HG03565 (cell line): ENCODE measurements at regions not wholly inside any gene's neighbourhood (a gene's known extent, or its start where the extent isn't known, plus 50 kb on each side); places are given as distances from the start of the nearest gene placed in this dataset.
"Not testable (repeated sequence)": the region's sequence is repeated elsewhere in the genome, so short reads cannot be mapped to it uniquely, and the experiment has no call there.

ENCODE experiments used
- ATAC-seq: cut with Tn5 transposase; IDR thresholded peaks from one replicate; pipeline ENCODE4 v1.9.1; 2021; ENCODE audit warnings: mild to moderate bottlenecking, moderate library complexity; ENCODE audit not compliant: unreplicated experiment

DNA sequence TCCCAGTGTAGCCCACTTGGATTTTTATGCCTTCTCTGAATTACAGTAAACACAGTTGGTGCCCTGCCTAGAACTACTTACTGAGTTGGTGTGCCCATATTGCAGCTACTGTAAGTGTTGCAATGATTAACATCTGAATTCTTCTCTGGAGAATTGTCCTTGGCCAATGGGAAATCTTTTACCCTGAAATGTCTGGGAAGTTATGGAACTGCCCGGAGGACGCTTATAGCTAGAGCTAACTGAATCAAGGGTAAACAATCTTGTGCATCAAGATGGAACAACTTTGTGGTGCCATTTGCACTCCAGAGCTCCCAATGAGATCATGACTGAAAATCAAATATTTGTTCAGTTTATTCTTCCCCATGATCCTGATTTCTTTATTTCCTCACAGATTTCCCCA lies 246.7 kb upstream of the CBLB start:
- ATAC-seq: no peak

GRCh38 chr3:106116733-106117489 lies 248.1 kb upstream of the CBLB start:
- no peak for ATAC-seq

DNA sequence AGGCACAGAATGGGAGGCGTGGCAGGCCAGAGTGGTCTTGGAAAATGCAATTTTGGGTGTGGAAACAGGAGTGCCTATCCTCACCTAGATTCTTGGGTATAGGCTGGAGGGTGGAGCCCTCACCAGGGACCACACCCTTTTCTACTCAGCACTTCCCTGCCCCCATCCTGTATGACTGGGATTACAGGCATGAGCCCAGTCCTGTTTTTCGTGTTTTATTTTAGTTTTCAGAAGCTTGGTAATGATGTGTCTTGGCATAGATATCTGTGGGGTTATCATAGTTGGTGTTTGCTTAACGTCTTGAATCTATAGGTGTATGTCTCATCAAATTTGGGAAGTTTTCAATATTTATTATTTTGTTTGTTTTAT lies 248.7 kb upstream of the CBLB start:
- no peak for ATAC-seq

DNA sequence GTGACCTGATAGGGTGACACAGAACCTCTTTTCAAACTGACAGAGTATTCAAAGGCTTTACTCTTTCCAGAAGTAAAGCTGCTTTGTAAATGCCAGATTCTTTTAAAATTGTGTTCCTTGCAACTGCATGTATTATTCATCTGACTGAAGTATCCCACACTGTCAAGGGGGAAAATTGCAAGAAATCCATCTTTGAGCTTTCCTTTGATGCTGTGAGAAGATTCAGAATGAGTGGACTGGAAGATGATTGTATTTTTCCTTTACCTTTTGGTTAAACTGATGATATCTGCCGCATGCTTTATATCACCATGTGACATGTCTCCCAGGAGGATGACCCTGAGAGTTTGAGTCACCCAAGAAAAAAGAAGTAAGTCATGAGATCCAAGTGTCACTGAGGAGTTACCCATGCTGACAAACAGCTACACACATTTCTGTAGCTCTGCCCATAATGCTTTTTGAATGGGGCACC lies 250.8 kb upstream of the CBLB start:
- no peak for ATAC-seq

DNA sequence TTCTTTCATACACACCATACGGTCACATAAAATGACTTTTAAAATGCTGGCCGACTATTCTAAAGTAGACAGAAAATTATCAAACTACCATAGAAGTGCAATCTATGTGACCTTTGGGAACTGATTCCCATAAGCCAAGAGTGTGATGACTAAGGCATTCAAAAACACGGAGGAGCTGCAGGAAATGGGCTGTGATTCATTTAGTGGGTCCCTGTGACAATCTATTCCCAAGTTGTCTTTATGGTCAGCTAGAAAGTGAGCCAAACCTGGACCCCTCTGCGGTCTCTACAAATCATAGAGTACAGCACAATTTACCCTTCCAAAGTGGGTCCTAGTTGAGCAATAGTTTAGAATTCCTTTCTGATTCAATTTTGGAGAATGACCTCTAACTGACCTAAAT lies 251.5 kb upstream of the CBLB start:
- no peak for ATAC-seq

- no peak for ATAC-seq
Measured at GRCh38 chr3:106121491-106122289, 252.9 kb upstream of the CBLB start.

DNA sequence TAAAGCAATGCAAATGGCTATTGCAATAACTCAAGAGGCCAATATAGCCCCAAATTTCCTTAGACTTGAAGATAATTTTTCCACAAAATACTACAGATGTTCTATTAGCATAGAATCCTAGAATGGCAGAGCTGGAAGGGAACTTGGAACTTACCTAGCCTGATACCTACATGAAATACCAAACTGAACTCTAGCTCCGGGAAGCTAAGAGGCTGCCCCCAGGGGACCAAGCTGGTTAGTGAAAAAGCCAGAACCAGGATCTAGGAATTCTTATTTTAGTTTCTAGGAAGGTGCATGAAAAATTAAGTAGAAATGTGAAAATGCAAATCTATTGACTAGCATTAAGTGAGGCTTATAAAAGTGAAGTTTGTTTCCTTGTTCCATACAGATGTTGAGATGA lies 256.0 kb upstream of the CBLB start:
- no peak for ATAC-seq

- no peak for ATAC-seq
Measured at GRCh38 chr3:106125321-106125720, 256.5 kb upstream of the CBLB start.

GRCh38 chr3:106126067-106126845 lies 257.4 kb upstream of the CBLB start:
- no peak for ATAC-seq

DNA sequence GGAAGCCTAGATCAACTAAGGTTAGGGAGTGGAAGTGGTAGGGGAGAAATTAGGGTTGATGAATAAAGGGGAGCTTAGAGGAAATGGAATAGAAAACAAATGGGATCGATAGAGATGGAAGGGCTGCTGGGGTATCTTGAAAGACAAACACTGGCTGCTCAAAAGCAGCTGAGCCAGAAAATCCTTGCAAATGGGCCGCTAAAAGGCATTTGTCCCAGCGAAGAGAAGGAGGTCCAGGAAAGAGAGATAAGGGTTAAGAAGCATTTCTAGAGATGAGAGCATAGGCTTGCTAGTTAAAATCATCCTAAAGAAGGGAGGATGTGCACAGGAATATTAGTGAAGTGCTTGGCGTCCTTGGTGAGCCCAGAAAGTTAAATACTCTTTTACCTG lies 258.0 kb upstream of the CBLB start:
- no peak for ATAC-seq

DNA sequence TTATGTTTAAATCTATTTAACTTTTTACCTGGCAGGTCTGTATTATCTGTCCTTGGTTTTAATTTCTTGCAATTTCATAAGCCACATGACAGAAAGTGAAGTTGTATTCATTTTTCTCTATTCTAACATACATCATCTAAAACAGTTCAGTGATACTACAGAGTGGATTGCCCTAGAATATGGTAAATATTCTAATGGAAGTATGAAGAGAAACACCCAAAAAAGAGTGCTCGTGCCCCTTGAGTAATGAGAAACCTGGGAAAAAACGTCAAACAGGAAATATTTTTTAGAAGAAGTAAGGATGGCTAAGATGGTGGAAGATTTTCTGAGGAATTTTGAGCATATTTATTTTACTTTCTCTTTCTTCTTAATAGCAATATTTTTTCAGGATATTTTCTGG lies 261.1 kb upstream of the CBLB start:
- no peak for ATAC-seq

- no peak for ATAC-seq
Measured at GRCh38 chr3:106130384-106131198, 261.8 kb upstream of the CBLB start.

- no peak for ATAC-seq
Measured at GRCh38 chr3:106135451-106136160, 266.8 kb upstream of the CBLB start.

- no peak for ATAC-seq
Measured at GRCh38 chr3:106139826-106140225, 271.0 kb upstream of the CBLB start.

DNA sequence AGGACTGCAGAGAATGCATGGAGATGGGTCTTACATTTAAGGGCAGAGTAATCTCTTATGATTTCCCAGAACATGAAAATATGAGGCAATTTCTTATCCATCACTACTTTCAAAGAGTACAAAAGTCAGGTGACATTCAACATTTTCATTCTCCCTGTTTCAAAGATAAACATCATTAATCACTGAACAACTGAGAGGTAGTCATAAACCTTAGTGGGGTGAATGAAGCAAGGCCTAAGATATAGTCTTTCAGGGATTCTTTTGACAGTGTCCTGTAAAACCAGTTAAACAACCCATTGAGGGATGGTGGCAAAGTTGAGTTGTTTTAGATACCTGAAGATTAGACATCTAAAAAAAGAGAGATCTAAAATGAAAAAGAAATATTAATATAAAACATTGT lies 271.6 kb upstream of the CBLB start:
- no peak for ATAC-seq

GRCh38 chr3:106144030-106144429 lies 275.2 kb upstream of the CBLB start:
- ATAC-seq: no peak

GRCh38 chr3:106148440-106149082 lies 279.7 kb upstream of the CBLB start:
- not testable (repeated sequence) for ATAC-seq

DNA sequence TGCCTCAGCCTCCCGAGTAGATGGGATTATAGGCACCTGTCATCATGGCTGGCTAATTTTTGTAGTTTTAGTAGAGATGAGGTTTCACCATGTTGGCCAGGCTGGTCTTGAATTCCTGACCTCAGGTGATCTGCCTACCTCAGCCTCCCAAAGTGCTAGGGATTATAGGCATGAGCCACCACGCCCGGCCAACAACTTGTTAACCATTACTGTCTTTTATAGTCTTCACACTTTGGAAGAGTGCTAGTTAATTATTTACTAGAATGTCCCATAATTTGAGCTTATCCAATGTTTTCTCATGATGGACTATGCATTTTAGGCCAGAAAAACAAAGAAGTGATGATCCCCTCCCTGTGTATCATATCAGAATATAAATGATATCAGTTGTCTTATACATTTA lies 288.6 kb upstream of the CBLB start:
- ATAC-seq: no peak

DNA sequence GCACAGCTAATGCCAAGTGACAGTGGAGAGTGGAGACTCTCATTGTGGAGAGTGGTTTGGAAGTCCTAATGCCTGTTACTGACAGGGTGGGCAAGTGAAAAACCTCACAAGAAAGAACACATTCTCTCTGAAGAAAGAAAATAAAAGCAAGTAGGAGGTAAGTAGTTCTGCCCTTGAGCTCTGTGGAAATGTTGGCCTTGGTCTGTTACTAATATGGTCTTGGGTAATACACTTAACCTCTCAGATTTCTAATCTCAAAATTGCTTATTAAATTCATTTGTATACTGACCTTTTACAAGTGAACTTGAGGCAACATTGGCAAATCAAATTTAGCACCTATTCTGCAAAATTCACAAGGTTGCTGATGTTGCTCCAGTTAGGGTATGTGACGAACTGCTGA lies 291.6 kb upstream of the CBLB start:
- ATAC-seq: no peak

DNA sequence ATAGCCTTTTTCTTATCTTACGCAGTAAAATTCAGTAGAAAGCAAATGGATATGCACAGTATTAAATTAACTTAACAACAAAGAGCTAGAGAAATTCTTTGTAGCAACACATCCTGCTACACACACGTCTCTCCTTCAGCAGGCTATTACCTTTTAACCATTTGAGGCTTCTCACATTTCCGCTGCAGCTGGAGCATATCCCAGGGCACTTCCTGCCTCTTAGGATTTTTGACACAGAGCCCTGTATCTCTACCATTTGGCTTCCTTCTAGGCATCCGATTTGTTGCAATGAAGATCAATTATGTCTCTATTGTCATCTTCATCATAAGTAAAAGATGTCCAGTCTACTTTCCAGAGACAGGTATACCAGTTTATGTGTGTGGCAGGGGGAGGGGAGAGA lies 292.4 kb upstream of the CBLB start:
- no peak for ATAC-seq
